Keratinocyte (primary cell): ENCODE measurements at regions not wholly inside any gene's neighbourhood (a gene's known extent, or its start where the extent isn't known, plus 50 kb on each side); places are given as distances from the start of the nearest gene placed in this dataset.
"Not testable (repeated sequence)": the region's sequence is repeated elsewhere in the genome, so short reads cannot be mapped to it uniquely, and the experiment has no call there.

Source experiments
- CTCF ChIP-seq, 3 experiments: IDR thresholded peaks in 1 of 3; conservative IDR thresholded peaks in 1 of 3; optimal IDR thresholded peaks in 1 of 3; 2 replicates in 2 of 3; 3 replicates in 1 of 3; pipeline versions ENCODE3 to v1.5.1; 2011; ENCODE audit warnings: low read length in 3 of 3, mild to moderate bottlenecking in 3 of 3, moderate library complexity in 2 of 3, control low read depth in 1 of 3, inconsistent platforms in 1 of 3; ENCODE audit not compliant: insufficient read depth in 2 of 3; ENCODE audit errors: extremely low read depth in 1 of 3
- EZH2 ChIP-seq: IDR thresholded peaks from one replicate; pipeline ENCODE4 v1.6.1; 2012; ENCODE audit warnings: inconsistent platforms, mild to moderate bottlenecking, low read length, moderate library complexity

GRCh38 chr5:21482983-21483650, 1370.0 kb downstream of the CDH12 start:
- TF ChIP-seq CTCF (optimal IDR thresholded peaks at IDR 0.05 in 1 of 3, IDR thresholded peaks at IDR 0.05 in 1 of 3, conservative IDR thresholded peaks at IDR 0.05 in 1 of 3; ENCODE audit: extremely low read depth in 1 of 3, insufficient read depth in 2 of 3, low read length in 3 of 3); EZH2: not testable (repeated sequence)
